PC-9 (cell line): ENCODE measurements at regions not wholly inside any gene's neighbourhood (a gene's known extent, or its start where the extent isn't known, plus 50 kb on each side); places are given as distances from the start of the nearest gene placed in this dataset.
A peak's percentile ranks its signal among the peaks of the same experiment; 100 is the strongest.

ENCODE experiments used
- BruUV-seq: library from RNA; stranded (reverse); fragments of 400-500 nt; replicated peaks from 2 replicates; lab custom pipeline; 2021; lab: Mats Ljungman, UMichigan
- CTCF ChIA-PET: fragments of 300-600 bp; sonication (Branson Sonifier 250); formaldehyde crosslinking; loops from one replicate; lab custom pipeline; 2022; ENCODE audit warnings: antibody characterized with exemption; lab: Charles Lee
- POLR2A ChIA-PET: fragments of 300-600 bp; sonication (Branson Sonifier 250); formaldehyde crosslinking; loops from one replicate; lab custom pipeline; 2022; ENCODE audit warnings: antibody characterized with exemption; ENCODE audit not compliant: unreplicated experiment; lab: Charles Lee
- DNase-seq, 2 experiments: peaks; one replicate each; pipeline versions ENCODE4 v3.0.0 to v3.0.0-alpha.2; 2015 to 2022; ENCODE audit warnings: mixed read lengths in 1 of 2
- H2AFZ ChIP-seq: fragments of 200-600 bp; sonication (generic); 2 replicates; pipeline ENCODE4 v1.8.1; 2017; ENCODE audit warnings: antibody characterized with exemption
- H3F3A ChIP-seq: fragments of 200-600 bp; sonication (generic); 2 replicates; pipeline ENCODE4 v1.8.1; 2017; ENCODE audit warnings: antibody characterized with exemption, mild to moderate bottlenecking, low read depth; ENCODE audit not compliant: insufficient read depth
- H3K27ac ChIP-seq: fragments of 200-600 bp; sonication (generic); 2 replicates; pipeline ENCODE4 v1.6.1; 2016; ENCODE audit warnings: mixed run types
- H3K27me3 ChIP-seq: fragments of 200-600 bp; sonication (generic); 2 replicates; pipeline ENCODE4 v1.6.1; 2016; ENCODE audit warnings: low read depth, mixed run types; ENCODE audit not compliant: insufficient read depth
- H3K36me3 ChIP-seq: fragments of 200-600 bp; sonication (generic); 2 replicates; pipeline ENCODE4 v1.6.1; 2016; ENCODE audit warnings: low read depth, mixed run types
- H3K4me1 ChIP-seq: fragments of 200-600 bp; sonication (generic); replicated peaks from 2 replicates; pipeline ENCODE4 v1.6.1; 2016; ENCODE audit warnings: mixed run types; ENCODE audit not compliant: insufficient read depth
- H3K4me2 ChIP-seq: fragments of 200-600 bp; sonication (generic); 2 replicates; pipeline ENCODE4 v1.6.1; 2017; ENCODE audit warnings: mixed run types
- H3K4me3 ChIP-seq: fragments of 200-600 bp; sonication (generic); 2 replicates; pipeline ENCODE4 v1.6.1; 2016; ENCODE audit warnings: mixed run types
- H3K79me2 ChIP-seq: fragments of 200-600 bp; sonication (generic); 2 replicates; pipeline ENCODE4 v1.6.1; 2017; ENCODE audit warnings: low read depth, mixed run types
- H3K9me2 ChIP-seq: fragments of 200-600 bp; sonication (generic); 2 replicates; pipeline ENCODE4 v1.8.1; 2017; ENCODE audit warnings: mild to moderate bottlenecking; ENCODE audit not compliant: insufficient read depth
- H3K9me3 ChIP-seq: fragments of 200-600 bp; sonication (generic); 2 replicates; pipeline ENCODE4 v1.8.1; 2016; ENCODE audit warnings: low read depth; ENCODE audit not compliant: insufficient read depth
- H4K20me1 ChIP-seq: fragments of 200-600 bp; sonication (generic); 2 replicates; pipeline ENCODE4 v1.8.1; 2017; ENCODE audit not compliant: insufficient read depth
- CTCF ChIP-seq: fragments of 200-600 bp; sonication (generic); conservative IDR thresholded peaks from 2 replicates; pipeline ENCODE4 v1.6.1; 2017; ENCODE audit warnings: mixed run types, antibody characterized with exemption, mild to moderate bottlenecking, moderate library complexity
- EZH2 ChIP-seq: fragments of 200-600 bp; sonication (generic); IDR thresholded peaks from 2 replicates; pipeline ENCODE4 v1.8.0; 2017; ENCODE audit warnings: antibody characterized with exemption, low read depth
- intact Hi-C: fragments of 100-400 bp; cut with micrococcal nuclease; formaldehyde crosslinking; loops from one replicate; pipeline ENCODE4 v1.10.0; 2022; ENCODE audit not compliant: unreplicated experiment

GRCh38 chr3:64915778-64916177, 228.0 kb upstream of the ADAMTS9 start:
- H3K36me3 ChIP-seq, result no peaks in the 10 kb centered on the region
- no TSS peak for BruUV-seq
- peak overlapping the region; percentile 37 for H3K27ac ChIP-seq
- H3K27me3 ChIP-seq, result no peaks in the 10 kb centered on the region
- H3K4me3 ChIP-seq, result no peak overlapping the region
- ChIA-PET CTCF (no interaction called here), POLR2A (interaction anchor here (0.6 kb wide), 1 partner anchor 193 kb away, joined by 4 read pairs; no protein-coding TSS in a partner anchor)
- intact Hi-C loops, result no loop called here
- peak overlapping the region; percentile 34; the same call in 1 of the 2 replicates for H3K4me2 ChIP-seq
- 0 out of 2 replicates have a peak, but pooled peaks cover 3% of the 10 kb centered on the region for H3F3A ChIP-seq
- no peaks in the 10 kb centered on the region for H3K9me2 ChIP-seq
- TF ChIP-seq EZH2 (no peak), CTCF (no peak)
- no peak overlapping the region for H2AFZ ChIP-seq
- no peaks in the 10 kb centered on the region for H3K79me2 ChIP-seq
- H3K4me1 ChIP-seq, result peaks cover 12% of the 10 kb centered on the region
- no peaks in the 10 kb centered on the region for H4K20me1 ChIP-seq
- no peaks in the 10 kb centered on the region for H3K9me3 ChIP-seq
- DNase-seq, result peak in 1 of 2 experiments; percentile 78

- Histone ChIP-seq H3K4me3 (no peak overlapping the region), H3K36me3 (no peaks in the 10 kb centered on the region), H3K79me2 (no peaks in the 10 kb centered on the region), H3K27me3 (no peaks in the 10 kb centered on the region), H3K4me2 (no peak overlapping the region), H3K9me3 (no peaks in the 10 kb centered on the region), H3F3A (peaks cover 3% of the 10 kb centered on the region; the same call in 1 of the 2 replicates), H2AFZ (no peak overlapping the region), H3K9me2 (no peaks in the 10 kb centered on the region), H3K27ac (no peak overlapping the region), H3K4me1 (peaks cover 18% of the 10 kb centered on the region), H4K20me1 (no peaks in the 10 kb centered on the region)
- ChIA-PET CTCF (no interaction called here), POLR2A (no interaction called here)
- no peak for TF ChIP-seq CTCF
- no peak for TF ChIP-seq EZH2
- no TSS peak for BruUV-seq
- intact Hi-C loops, result no loop called here
- no peak for DNase-seq
Observed at GRCh38 chr3:64913515-64913914, 225.7 kb upstream of the ADAMTS9 start.

GRCh38 chr3:64911138-64911537, 223.3 kb upstream of the ADAMTS9 start:
- TF ChIP-seq CTCF, result no peak
- TF ChIP-seq EZH2, result no peak
- intact Hi-C loops, result no loop called here

More at GRCh38 chr3:64911138-64911537, 223.3 kb upstream of the ADAMTS9 start:
- H3K4me2 ChIP-seq, result no peak overlapping the region
- no TSS peak for BruUV-seq
- no peaks in the 10 kb centered on the region for H3K9me2 ChIP-seq
- ChIA-PET CTCF (no interaction called here), POLR2A (no interaction called here)
- H3K36me3 ChIP-seq, result no peaks in the 10 kb centered on the region
- H3K4me3 ChIP-seq, result no peak overlapping the region
- H4K20me1 ChIP-seq, result no peaks in the 10 kb centered on the region
- H2AFZ ChIP-seq, result no peak overlapping the region
- no peak for DNase-seq
- H3F3A ChIP-seq, result peaks cover 9% of the 10 kb centered on the region; the same call in 1 of the 2 replicates
- H3K27me3 ChIP-seq, result no peaks in the 10 kb centered on the region
- no peaks in the 10 kb centered on the region for H3K79me2 ChIP-seq
- no peak overlapping the region for H3K27ac ChIP-seq
- no peaks in the 10 kb centered on the region for H3K9me3 ChIP-seq
- H3K4me1 ChIP-seq, result peaks cover 23% of the 10 kb centered on the region
